GM23338 (cell line): ENCODE measurements at regions not wholly inside any gene's neighbourhood (a gene's known extent, or its start where the extent isn't known, plus 50 kb on each side); places are given as distances from the start of the nearest gene placed in this dataset.

Experiments used
- CTCF ChIP-seq, 2 experiments: fragments of 200-600 bp in 1 of 2; sonication (generic) in 1 of 2; conservative IDR thresholded peaks; 2 replicates each; pipeline versions ENCODE4 v1.5.1 to v1.6.1; 2016 to 2017; ENCODE audit warnings: antibody characterized with exemption in 2 of 2, low read depth in 2 of 2, mild to moderate bottlenecking in 2 of 2, moderate library complexity in 1 of 2
- ETS1 ChIP-seq: IDR thresholded peaks from 2 replicates; pipeline ENCODE4 v1.6.1; 2016; ENCODE audit warnings: antibody characterized with exemption
- EZH2 ChIP-seq: fragments of 200-600 bp; sonication (generic); IDR thresholded peaks from one replicate; pipeline ENCODE4 v1.8.0; 2017; ENCODE audit warnings: antibody characterized with exemption, mild to moderate bottlenecking, low read depth; ENCODE audit not compliant: unreplicated experiment
- EZH2phosphoT487 ChIP-seq: fragments of 200-600 bp; sonication (generic); IDR thresholded peaks from one replicate; pipeline ENCODE4 v1.8.1; 2018; ENCODE audit warnings: antibody characterized with exemption; ENCODE audit not compliant: unreplicated experiment
- NANOG ChIP-seq: IDR thresholded peaks from 2 replicates; pipeline ENCODE4 v1.6.1; 2016; ENCODE audit warnings: antibody characterized with exemption, borderline replicate concordance
- POLR2AphosphoS5 ChIP-seq: IDR thresholded peaks from 2 replicates; pipeline ENCODE4 v1.6.1; 2016; ENCODE audit warnings: antibody characterized with exemption, low read depth
- REST ChIP-seq: IDR thresholded peaks from one replicate; pipeline ENCODE4 v1.6.1; 2018; ENCODE audit warnings: antibody characterized with exemption; ENCODE audit not compliant: unreplicated experiment
- STAT1 ChIP-seq: IDR thresholded peaks from one replicate; pipeline ENCODE4 v1.6.1; 2016; ENCODE audit warnings: antibody characterized with exemption; ENCODE audit not compliant: unreplicated experiment
- ZNF114 ChIP-seq: fragments of 250-450 bp; sonication (Bioruptor Pico); IDR thresholded peaks from 2 replicates; pipeline ENCODE4 v1.5.0; 2020; ENCODE audit warnings: mild to moderate bottlenecking, moderate library complexity
- ZNF331 ChIP-seq: fragments of 250-450 bp; sonication (Bioruptor Pico); IDR thresholded peaks from 2 replicates; pipeline ENCODE4 v1.5.0; 2020; ENCODE audit warnings: low read depth, mild to moderate bottlenecking, moderate library complexity

- TF ChIP-seq POLR2AphosphoS5 (no peak), CTCF (conservative IDR thresholded peaks at IDR 0.05; ENCODE audit: low read depth in 2 of 2) (no peak), EZH2 (no peak), REST (no peak), NANOG (no peak), EZH2phosphoT487 (no peak), ETS1 (no peak), ZNF114 (CRISPR knock-in tag) (no peak), STAT1 (no peak), ZNF331 (CRISPR knock-in tag) (no peak)
Measured at GRCh38 chr5:60297658-60298057, 402.3 kb downstream of the DEPDC1B start.
